ENCODE measurements at regions not wholly inside any gene's neighbourhood (a gene's known extent, or its start where the extent isn't known, plus 50 kb on each side); places are given as distances from the start of the nearest gene placed in this dataset.

DNA sequence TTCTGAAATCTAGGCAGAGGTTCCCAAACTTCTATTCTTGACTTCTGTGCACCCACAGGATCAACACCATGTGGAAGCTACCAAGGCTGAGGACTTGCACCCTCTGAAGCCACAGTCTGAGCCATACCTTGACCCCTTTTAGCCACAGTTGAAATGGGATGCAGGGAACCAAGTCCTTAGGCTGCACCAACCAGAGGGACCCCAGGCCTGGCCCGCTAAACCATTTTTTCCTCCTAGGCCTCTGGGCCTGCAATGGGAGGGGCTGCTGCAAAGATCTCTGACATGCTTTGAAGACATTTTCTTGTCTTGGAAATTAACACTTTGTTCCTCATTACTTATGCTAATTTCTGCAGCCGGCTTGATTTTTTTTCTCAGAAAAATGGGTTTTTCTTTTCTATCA lies 133.9 kb upstream of the TSPAN8 start:
- Histone ChIP-seq H4K91ac (ENCODE audit: insufficient read depth, low read depth, low read length) (no peak overlapping the region), H2BK20ac (ENCODE audit: low read depth, low read length) (no peak overlapping the region), H3K9me3 (ENCODE audit: control insufficient read depth, insufficient read depth, low read length) (peaks cover 3% of the 10 kb centered on the region), H4K8ac (ENCODE audit: low read depth in 2 of 2, low read length in 2 of 2) (no peak overlapping the region), H2BK120ac (ENCODE audit: low read depth, low read length) (no peak overlapping the region), H3K4me1 (ENCODE audit: control insufficient read depth, insufficient read depth, low read length) (no peaks in the 10 kb centered on the region), H3K18ac (ENCODE audit: low read depth, low read length) (no peak overlapping the region), H3K36me3 (ENCODE audit: control insufficient read depth, insufficient read depth, low read length) (no peaks in the 10 kb centered on the region), H3K4me3 (ENCODE audit: insufficient read depth, low read depth, low read length) (no peak overlapping the region), H2AK9ac (replicated peaks; ENCODE audit: low read depth, low read length, poor library complexity) (no peak overlapping the region), H3K27ac (ENCODE audit: insufficient read depth, low read length) (no peak overlapping the region), H3K4ac (ENCODE audit: low read depth, low read length) (no peak overlapping the region), H3K27me3 (ENCODE audit: control insufficient read depth, insufficient read depth, low read length) (no peaks in the 10 kb centered on the region), H2AFZ (replicated peaks; ENCODE audit: low read length, poor library complexity) (no peak overlapping the region), H3K79me1 (ENCODE audit: low read depth in 1 of 2, low read length in 2 of 2) (no peaks in the 10 kb centered on the region), H2AK5ac (ENCODE audit: low read depth, low read length) (no peak overlapping the region), H4K5ac (ENCODE audit: low read depth, low read length) (no peak overlapping the region), H4K20me1 (ENCODE audit: insufficient read depth, low read length) (no peaks in the 10 kb centered on the region), H3K9me1 (ENCODE audit: insufficient read depth, low read length) (no peaks in the 10 kb centered on the region), H3K56ac (ENCODE audit: extremely low read depth, insufficient read depth, low read length) (no peak overlapping the region), H3K23ac (ENCODE audit: low read depth, low read length) (no peak overlapping the region), H3K4me2 (ENCODE audit: low read depth, low read length) (no peak overlapping the region), H3K9ac (ENCODE audit: low read depth, low read length) (no peak overlapping the region), H3K14ac (replicated peaks; ENCODE audit: low read depth, low read length) (no peak overlapping the region), H2BK5ac (ENCODE audit: low read depth, low read length, poor library complexity, severe bottlenecking) (no peak overlapping the region), H2BK15ac (ENCODE audit: low read depth, low read length) (no peak overlapping the region)
- DNase-seq: no peak
- intact Hi-C loops (cut with micrococcal nuclease) (no loop called here), dilution Hi-C loops (cut with HindIII; ENCODE audit: low sequenced_read_pairs, unreplicated experiment) (no loop called here), in situ Hi-C loops (cut with MboI; ENCODE audit: low sequenced_read_pairs) (no loop called here)
- POLR2A ChIA-PET (ENCODE audit: unreplicated experiment): no interaction called here
- no peak for TF ChIP-seq RAD21 (IDR thresholded peaks at IDR 0.05; ENCODE audit: low read length)
- TF ChIP-seq, protein P1, sequence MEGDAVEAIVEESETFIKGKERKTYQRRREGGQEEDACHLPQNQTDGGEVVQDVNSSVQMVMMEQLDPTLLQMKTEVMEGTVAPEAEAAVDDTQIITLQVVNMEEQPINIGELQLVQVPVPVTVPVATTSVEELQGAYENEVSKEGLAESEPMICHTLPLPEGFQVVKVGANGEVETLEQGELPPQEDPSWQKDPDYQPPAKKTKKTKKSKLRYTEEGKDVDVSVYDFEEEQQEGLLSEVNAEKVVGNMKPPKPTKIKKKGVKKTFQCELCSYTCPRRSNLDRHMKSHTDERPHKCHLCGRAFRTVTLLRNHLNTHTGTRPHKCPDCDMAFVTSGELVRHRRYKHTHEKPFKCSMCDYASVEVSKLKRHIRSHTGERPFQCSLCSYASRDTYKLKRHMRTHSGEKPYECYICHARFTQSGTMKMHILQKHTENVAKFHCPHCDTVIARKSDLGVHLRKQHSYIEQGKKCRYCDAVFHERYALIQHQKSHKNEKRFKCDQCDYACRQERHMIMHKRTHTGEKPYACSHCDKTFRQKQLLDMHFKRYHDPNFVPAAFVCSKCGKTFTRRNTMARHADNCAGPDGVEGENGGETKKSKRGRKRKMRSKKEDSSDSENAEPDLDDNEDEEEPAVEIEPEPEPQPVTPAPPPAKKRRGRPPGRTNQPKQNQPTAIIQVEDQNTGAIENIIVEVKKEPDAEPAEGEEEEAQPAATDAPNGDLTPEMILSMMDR (conservative IDR thresholded peaks at IDR 0.05; ENCODE audit: low read depth, low read length): no peak
- no peak for TF ChIP-seq BHLHE40 (IDR thresholded peaks at IDR 0.05; ENCODE audit: low read depth, low read length)
- TF ChIP-seq RFX5 (IDR thresholded peaks at IDR 0.05; ENCODE audit: low read depth, low read length): no peak
- no peak for TF ChIP-seq ELK1 (IDR thresholded peaks at IDR 0.05; ENCODE audit: borderline replicate concordance, low read depth, low read length)
- TF ChIP-seq CHD1 (IDR thresholded peaks at IDR 0.05; ENCODE audit: low read depth, low read length): no peak
- TF ChIP-seq POLR2A (IDR thresholded peaks at IDR 0.05; ENCODE audit: low read depth, low read length): no peak
- no peak for TF ChIP-seq MXI1 (IDR thresholded peaks at IDR 0.05; ENCODE audit: borderline replicate concordance, low read depth, low read length)
- no peak for TF ChIP-seq MAZ (IDR thresholded peaks at IDR 0.05; ENCODE audit: borderline replicate concordance, low read depth, low read length)
- no peak for TF ChIP-seq MAFK (IDR thresholded peaks at IDR 0.05; ENCODE audit: low read depth, low read length)
- no peak for TF ChIP-seq SMC3 (IDR thresholded peaks at IDR 0.05; ENCODE audit: low read depth, low read length)
- no peak for TF ChIP-seq RCOR1 (IDR thresholded peaks at IDR 0.05; ENCODE audit: insufficient replicate concordance, low read length)
- no peak for TF ChIP-seq NFE2L2 (IDR thresholded peaks at IDR 0.05; ENCODE audit: low read depth, low read length)
- TF ChIP-seq, protein P2, sequence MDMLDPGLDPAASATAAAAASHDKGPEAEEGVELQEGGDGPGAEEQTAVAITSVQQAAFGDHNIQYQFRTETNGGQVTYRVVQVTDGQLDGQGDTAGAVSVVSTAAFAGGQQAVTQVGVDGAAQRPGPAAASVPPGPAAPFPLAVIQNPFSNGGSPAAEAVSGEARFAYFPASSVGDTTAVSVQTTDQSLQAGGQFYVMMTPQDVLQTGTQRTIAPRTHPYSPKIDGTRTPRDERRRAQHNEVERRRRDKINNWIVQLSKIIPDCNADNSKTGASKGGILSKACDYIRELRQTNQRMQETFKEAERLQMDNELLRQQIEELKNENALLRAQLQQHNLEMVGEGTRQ (IDR thresholded peaks at IDR 0.05; ENCODE audit: low read depth, low read length): no peak
- no peak for TF ChIP-seq FOS (IDR thresholded peaks at IDR 0.05; ENCODE audit: low read depth, low read length)
- no peak for TF ChIP-seq CEBPB (IDR thresholded peaks at IDR 0.05; ENCODE audit: low read depth, low read length)
- WGBS, 2 experiments (ENCODE audit: extremely low coverage in 2 of 2, insufficient read length in 1 of 2): no CpG with 5 or more reads among the region's 2 CpGs
- no peak for ATAC-seq (ENCODE audit: low read depth)
- CTCF ChIA-PET: interaction anchor here (0.6 kb wide), 1 partner anchor 69 kb away, joined by 3 read pairs; no protein-coding TSS in a partner anchor
- no TSS peak for BruUV-seq (replicated peaks)

Measured in IMR-90 (cell line).